ENCODE measurements at regions not wholly inside any gene's neighbourhood (a gene's known extent, or its start where the extent isn't known, plus 50 kb on each side); places are given as distances from the start of the nearest gene placed in this dataset.
"Not testable (repeated sequence)": the region's sequence is repeated elsewhere in the genome, so short reads cannot be mapped to it uniquely, and the experiment has no call there.

DNA sequence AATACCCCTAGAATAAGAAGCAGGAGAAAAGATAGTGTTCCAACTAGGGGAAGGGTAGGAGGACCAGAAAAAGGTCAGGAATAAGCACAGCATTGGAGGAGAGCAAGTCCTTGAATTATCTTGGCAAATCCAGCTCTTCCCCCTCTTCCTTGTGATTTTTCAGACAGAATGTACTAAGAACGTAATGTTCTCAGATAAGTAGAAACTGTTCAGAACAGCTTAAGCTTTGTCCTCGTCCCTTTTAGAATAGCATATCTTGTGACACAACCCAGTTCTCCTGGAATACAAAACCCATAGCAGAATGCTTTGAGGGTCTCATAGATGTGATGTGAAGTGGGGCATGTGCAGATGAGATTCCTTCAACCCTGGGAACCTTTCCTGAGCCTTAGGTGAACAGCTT, 97.4 kb downstream of the EMB start:
- H3K4me3 ChIP-seq (replicated peaks in 1 of 3; ENCODE audit: low read depth in 2 of 3, low read length in 3 of 3) = no peak overlapping the region
- Mint-ChIP-seq H3K27ac (no peak overlapping the region), H3K36me3 (peaks cover 0 to 5% of the 10 kb centered on the region in 2 donors), H3K27me3 (ENCODE audit: low read depth in 3 of 3) (no peaks in the 10 kb centered on the region), H3K4me1 (no peaks in the 10 kb centered on the region), H3K9me3 (peaks cover 0 to 4% (median 2%) of the 10 kb centered on the region in 7 donors), H3K4me3 (no peak overlapping the region)
- DNase-seq = no peak
- H3K27ac ChIP-seq (ENCODE audit: low read depth in 1 of 2, low read length in 2 of 2) = no peak overlapping the region
- H3K4me1 ChIP-seq (ENCODE audit: control insufficient read depth in 1 of 2, insufficient read depth in 2 of 2, low read length in 2 of 2) = no peaks in the 10 kb centered on the region
- no peaks in the 10 kb centered on the region for H3K79me2 ChIP-seq (ENCODE audit: insufficient read depth, low read length)
- no peak overlapping the region for H2AFZ ChIP-seq (ENCODE audit: insufficient read depth, low read depth, low read length, poor library complexity, severe bottlenecking)
- WGBS (ENCODE audit: insufficient coverage) = 100% methylated on average over 1 of the region's 2 CpGs
- no peaks in the 10 kb centered on the region for H4K20me1 ChIP-seq (ENCODE audit: insufficient read depth, low read length)
- intact Hi-C loops (cut with micrococcal nuclease) = no loop called here
- H3K4me2 ChIP-seq (replicated peaks; ENCODE audit: extremely low read depth, low read length, poor library complexity, severe bottlenecking) = no peak overlapping the region
- H3K27me3 ChIP-seq (ENCODE audit: control insufficient read depth in 2 of 2, insufficient read depth in 2 of 2, low read length in 2 of 2) = no peaks in the 10 kb centered on the region
- TF ChIP-seq, protein P1, sequence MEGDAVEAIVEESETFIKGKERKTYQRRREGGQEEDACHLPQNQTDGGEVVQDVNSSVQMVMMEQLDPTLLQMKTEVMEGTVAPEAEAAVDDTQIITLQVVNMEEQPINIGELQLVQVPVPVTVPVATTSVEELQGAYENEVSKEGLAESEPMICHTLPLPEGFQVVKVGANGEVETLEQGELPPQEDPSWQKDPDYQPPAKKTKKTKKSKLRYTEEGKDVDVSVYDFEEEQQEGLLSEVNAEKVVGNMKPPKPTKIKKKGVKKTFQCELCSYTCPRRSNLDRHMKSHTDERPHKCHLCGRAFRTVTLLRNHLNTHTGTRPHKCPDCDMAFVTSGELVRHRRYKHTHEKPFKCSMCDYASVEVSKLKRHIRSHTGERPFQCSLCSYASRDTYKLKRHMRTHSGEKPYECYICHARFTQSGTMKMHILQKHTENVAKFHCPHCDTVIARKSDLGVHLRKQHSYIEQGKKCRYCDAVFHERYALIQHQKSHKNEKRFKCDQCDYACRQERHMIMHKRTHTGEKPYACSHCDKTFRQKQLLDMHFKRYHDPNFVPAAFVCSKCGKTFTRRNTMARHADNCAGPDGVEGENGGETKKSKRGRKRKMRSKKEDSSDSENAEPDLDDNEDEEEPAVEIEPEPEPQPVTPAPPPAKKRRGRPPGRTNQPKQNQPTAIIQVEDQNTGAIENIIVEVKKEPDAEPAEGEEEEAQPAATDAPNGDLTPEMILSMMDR (IDR thresholded peaks at IDR 0.05) = no peak
- H3K9ac ChIP-seq (ENCODE audit: insufficient read depth, low read length, poor library complexity, severe bottlenecking) = no peak overlapping the region
- H3K9me3 ChIP-seq (replicated peaks in 1 of 2; ENCODE audit: control insufficient read depth in 1 of 2, insufficient read depth in 1 of 2, low read length in 2 of 2) = no peaks in the 10 kb centered on the region
- no peaks in the 10 kb centered on the region for H3K36me3 ChIP-seq (replicated peaks in 1 of 2; ENCODE audit: control insufficient read depth in 1 of 2, insufficient read depth in 2 of 2, low read length in 2 of 2)

DNA sequence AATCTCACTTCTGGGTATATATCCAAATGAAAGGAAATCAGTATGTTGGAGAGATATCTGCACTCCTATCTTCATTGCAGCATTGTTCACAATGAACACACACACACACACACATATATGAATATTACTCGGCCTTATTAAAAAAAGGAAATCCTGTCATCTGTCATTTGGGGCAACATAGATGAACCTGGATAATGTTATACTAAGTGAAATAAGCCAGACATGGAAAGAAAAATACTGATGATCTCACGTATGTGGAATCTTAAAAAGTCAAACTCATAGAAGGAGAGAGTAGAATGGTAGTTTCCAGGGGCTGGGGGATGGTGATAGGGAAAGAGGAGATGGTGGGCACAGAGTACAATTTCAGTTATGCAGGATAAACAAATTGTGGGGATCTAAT, 100.3 kb downstream of the EMB start:
- DNase-seq = no peak
- H3K9ac ChIP-seq (ENCODE audit: insufficient read depth, low read length, poor library complexity, severe bottlenecking) = no peak overlapping the region
- H3K9me3 ChIP-seq (replicated peaks in 1 of 2; ENCODE audit: control insufficient read depth in 1 of 2, insufficient read depth in 1 of 2, low read length in 2 of 2) = no peaks in the 10 kb centered on the region
- H4K20me1 ChIP-seq (ENCODE audit: insufficient read depth, low read length) = no peaks in the 10 kb centered on the region
- intact Hi-C loops (cut with micrococcal nuclease) = no loop called here
- no peak overlapping the region for H2AFZ ChIP-seq (ENCODE audit: insufficient read depth, low read depth, low read length, poor library complexity, severe bottlenecking)
- H3K27ac ChIP-seq (ENCODE audit: low read depth in 1 of 2, low read length in 2 of 2) = no peak overlapping the region
- H3K4me1 ChIP-seq (ENCODE audit: control insufficient read depth in 1 of 2, insufficient read depth in 2 of 2, low read length in 2 of 2) = no peaks in the 10 kb centered on the region
- no peaks in the 10 kb centered on the region for H3K27me3 Mint-ChIP-seq (ENCODE audit: low read depth in 3 of 3)
- no peaks in the 10 kb centered on the region for H3K4me1 Mint-ChIP-seq
- H3K27ac Mint-ChIP-seq = no peak overlapping the region
- no peak overlapping the region for H3K4me3 Mint-ChIP-seq
- no peaks in the 10 kb centered on the region for H3K79me2 ChIP-seq (ENCODE audit: insufficient read depth, low read length)
- H3K4me3 ChIP-seq (replicated peaks in 1 of 3; ENCODE audit: low read depth in 2 of 3, low read length in 3 of 3) = no peak overlapping the region
- no peaks in the 10 kb centered on the region for H3K36me3 ChIP-seq (replicated peaks in 1 of 2; ENCODE audit: control insufficient read depth in 1 of 2, insufficient read depth in 2 of 2, low read length in 2 of 2)
- peaks cover 3 to 11% of the 10 kb centered on the region in 2 donors for H3K36me3 Mint-ChIP-seq
- WGBS (ENCODE audit: insufficient coverage) = 100% methylated on average over 1 of the region's 2 CpGs
- H3K27me3 ChIP-seq (ENCODE audit: control insufficient read depth in 2 of 2, insufficient read depth in 2 of 2, low read length in 2 of 2) = no peaks in the 10 kb centered on the region
- no peak overlapping the region for H3K4me2 ChIP-seq (replicated peaks; ENCODE audit: extremely low read depth, low read length, poor library complexity, severe bottlenecking)
- peaks cover 0 to 4% (median 1%) of the 10 kb centered on the region in 7 donors for H3K9me3 Mint-ChIP-seq
- TF ChIP-seq, protein P1 (IDR thresholded peaks at IDR 0.05) = no peak

DNA sequence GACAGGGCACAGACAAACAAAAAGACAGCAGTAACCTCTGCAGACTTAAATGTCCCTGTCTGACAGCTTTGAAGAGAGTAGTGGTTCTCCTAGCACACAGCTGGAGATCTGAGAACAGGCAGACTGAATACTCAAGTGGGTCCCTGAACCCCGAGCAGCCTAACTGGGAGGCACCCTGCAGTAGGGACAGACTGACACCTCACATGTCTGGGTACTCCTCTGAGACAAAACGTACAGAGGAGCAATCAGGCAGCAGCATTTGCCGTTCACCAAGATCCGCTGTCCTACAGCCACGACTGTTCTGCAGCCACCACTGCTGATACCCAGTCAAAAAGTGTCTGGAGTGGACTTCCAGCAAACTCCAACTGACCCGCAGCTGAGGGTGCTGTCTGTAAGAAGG, 110.5 kb downstream of the EMB start:
- H3K36me3 Mint-ChIP-seq; H3K27ac Mint-ChIP-seq; DNase-seq; H3K4me1 ChIP-seq (ENCODE audit: control insufficient read depth in 1 of 2, insufficient read depth in 2 of 2, low read length in 2 of 2); H4K20me1 ChIP-seq (ENCODE audit: insufficient read depth, low read length); H3K4me1 Mint-ChIP-seq; H2AFZ ChIP-seq (ENCODE audit: insufficient read depth, low read depth, low read length, poor library complexity, severe bottlenecking); H3K9ac ChIP-seq (ENCODE audit: insufficient read depth, low read length, poor library complexity, severe bottlenecking); H3K79me2 ChIP-seq (ENCODE audit: insufficient read depth, low read length); H3K4me3 Mint-ChIP-seq; H3K27ac ChIP-seq (ENCODE audit: low read depth in 1 of 2, low read length in 2 of 2); H3K36me3 ChIP-seq (replicated peaks in 1 of 2; ENCODE audit: control insufficient read depth in 1 of 2, insufficient read depth in 2 of 2, low read length in 2 of 2); H3K27me3 ChIP-seq (ENCODE audit: control insufficient read depth in 2 of 2, insufficient read depth in 2 of 2, low read length in 2 of 2); H3K4me2 ChIP-seq (replicated peaks; ENCODE audit: extremely low read depth, low read length, poor library complexity, severe bottlenecking); H3K4me3 ChIP-seq (replicated peaks in 1 of 3; ENCODE audit: low read depth in 2 of 3, low read length in 3 of 3); intact Hi-C loops (cut with micrococcal nuclease); H3K27me3 Mint-ChIP-seq (ENCODE audit: low read depth in 3 of 3): not testable (repeated sequence)
- 90% methylated on average over 5 of the region's 6 CpGs for WGBS (ENCODE audit: insufficient coverage)
- peaks cover 15 to 36% (median 22%) of the 10 kb centered on the region in 7 donors for H3K9me3 Mint-ChIP-seq
- peaks cover 10 to 11% of the 10 kb centered on the region in 2 donors for H3K9me3 ChIP-seq (replicated peaks in 1 of 2; ENCODE audit: control insufficient read depth in 1 of 2, insufficient read depth in 1 of 2, low read length in 2 of 2)
